GM23338 (cell line): ENCODE measurements at regions not wholly inside any gene's neighbourhood (a gene's known extent, or its start where the extent isn't known, plus 50 kb on each side); places are given as distances from the start of the nearest gene placed in this dataset.

Experiments used
- ATAC-seq: fragments of 200-7000 bp; cut with Tn5 transposase; 3 replicates; pipeline ENCODE4 v1.9.1; 2020
- DNase-seq: peaks from one replicate; pipeline ENCODE4 v3.0.0-alpha.2; 2015; ENCODE audit warnings: low spot score
- H2AFZ ChIP-seq: fragments of 200-600 bp; sonication (generic); 2 replicates; pipeline ENCODE4 v1.8.0; 2016; ENCODE audit warnings: antibody characterized with exemption, mild to moderate bottlenecking, moderate library complexity
- H3F3A ChIP-seq: fragments of 200-600 bp; sonication (generic); replicated peaks from 2 replicates; pipeline ENCODE4 v1.8.0; 2017; ENCODE audit warnings: antibody characterized with exemption, mixed run types, low read depth
- H3K27ac ChIP-seq: fragments of 200-600 bp; sonication (generic); 2 replicates; pipeline ENCODE4 v1.6.1; 2016; ENCODE audit warnings: low read depth
- H3K27me3 ChIP-seq: fragments of 200-600 bp; sonication (generic); 2 replicates; pipeline ENCODE4 v1.8.0; 2016; ENCODE audit warnings: mild to moderate bottlenecking, mixed run types, moderate library complexity; ENCODE audit not compliant: insufficient read depth
- H3K36me3 ChIP-seq: fragments of 200-600 bp; sonication (generic); 2 replicates; pipeline ENCODE4 v1.8.0; 2016; ENCODE audit warnings: mild to moderate bottlenecking; ENCODE audit not compliant: insufficient read depth
- H3K4me1 ChIP-seq: fragments of 200-600 bp; sonication (generic); 2 replicates; pipeline ENCODE4 v1.8.0; 2016; ENCODE audit warnings: mild to moderate bottlenecking, moderate library complexity; ENCODE audit not compliant: insufficient read depth
- H3K4me2 ChIP-seq: fragments of 200-600 bp; sonication (generic); 2 replicates; pipeline ENCODE4 v1.7.1; 2017; ENCODE audit warnings: mixed run types
- H3K4me3 ChIP-seq: fragments of 200-600 bp; sonication (generic); 2 replicates; pipeline ENCODE4 v1.6.1; 2016; ENCODE audit warnings: mixed run types
- H3K79me2 ChIP-seq: fragments of 200-600 bp; sonication (generic); replicated peaks from 2 replicates; pipeline ENCODE4 v1.8.0; 2017; ENCODE audit warnings: mild to moderate bottlenecking; ENCODE audit not compliant: insufficient read depth
- H3K9me2 ChIP-seq: fragments of 200-600 bp; sonication (generic); 2 replicates; pipeline ENCODE4 v1.8.0; 2017; ENCODE audit not compliant: insufficient read depth
- H4K20me1 ChIP-seq: fragments of 200-600 bp; sonication (generic); replicated peaks from 2 replicates; pipeline ENCODE4 v1.8.0; 2017; ENCODE audit warnings: mild to moderate bottlenecking; ENCODE audit not compliant: insufficient read depth
- H3K27ac Mint-ChIP-seq: 2 replicates; pipeline ENCODE4 v1.8.0; 2020; ENCODE audit warnings: inconsistent platforms, mild to moderate bottlenecking, moderate library complexity, mixed read lengths
- H3K27me3 Mint-ChIP-seq: 3 replicates; pipeline ENCODE4 v1.8.0; 2022; ENCODE audit warnings: low read depth, mild to moderate bottlenecking, moderate library complexity, mixed read lengths, inconsistent platforms; ENCODE audit not compliant: insufficient read depth, poor library complexity
- H3K36me3 Mint-ChIP-seq: 3 replicates; pipeline ENCODE4 v1.8.0; 2021; ENCODE audit warnings: low read depth, mild to moderate bottlenecking, inconsistent platforms, moderate library complexity, mixed read lengths
- H3K4me1 Mint-ChIP-seq: 3 replicates; pipeline ENCODE4 v1.8.0; 2020; ENCODE audit warnings: mild to moderate bottlenecking, inconsistent platforms, mixed read lengths
- H3K4me3 Mint-ChIP-seq: 3 replicates; pipeline ENCODE4 v1.8.0; 2021; ENCODE audit warnings: moderate library complexity, mild to moderate bottlenecking, inconsistent platforms, mixed read lengths
- H3K9me3 Mint-ChIP-seq: 3 replicates; pipeline ENCODE4 v1.8.0; 2020; ENCODE audit warnings: moderate library complexity, mild to moderate bottlenecking, inconsistent platforms, mixed read lengths
- CREB1 ChIP-seq: fragments of 250-450 bp; sonication (Bioruptor Pico); IDR thresholded peaks from 2 replicates; pipeline ENCODE4 v1.5.0; 2020; ENCODE audit warnings: low read depth, mild to moderate bottlenecking, moderate library complexity
- CTCF ChIP-seq, 2 experiments: fragments of 200-600 bp in 1 of 2; sonication (generic) in 1 of 2; conservative IDR thresholded peaks; 2 replicates each; pipeline versions ENCODE4 v1.5.1 to v1.6.1; 2016 to 2017; ENCODE audit warnings: antibody characterized with exemption in 2 of 2, low read depth in 2 of 2, mild to moderate bottlenecking in 2 of 2, moderate library complexity in 1 of 2
- ETS1 ChIP-seq: IDR thresholded peaks from 2 replicates; pipeline ENCODE4 v1.6.1; 2016; ENCODE audit warnings: antibody characterized with exemption
- EZH2 ChIP-seq: fragments of 200-600 bp; sonication (generic); IDR thresholded peaks from one replicate; pipeline ENCODE4 v1.8.0; 2017; ENCODE audit warnings: antibody characterized with exemption, mild to moderate bottlenecking, low read depth; ENCODE audit not compliant: unreplicated experiment
- JUNB ChIP-seq: IDR thresholded peaks from one replicate; pipeline ENCODE4 v1.6.1; 2016; ENCODE audit warnings: antibody characterized with exemption; ENCODE audit not compliant: unreplicated experiment
- NANOG ChIP-seq: IDR thresholded peaks from 2 replicates; pipeline ENCODE4 v1.6.1; 2016; ENCODE audit warnings: antibody characterized with exemption, borderline replicate concordance
- POLR2AphosphoS5 ChIP-seq: IDR thresholded peaks from 2 replicates; pipeline ENCODE4 v1.6.1; 2016; ENCODE audit warnings: antibody characterized with exemption, low read depth
- REST ChIP-seq: IDR thresholded peaks from one replicate; pipeline ENCODE4 v1.6.1; 2018; ENCODE audit warnings: antibody characterized with exemption; ENCODE audit not compliant: unreplicated experiment
- STAT1 ChIP-seq: IDR thresholded peaks from one replicate; pipeline ENCODE4 v1.6.1; 2016; ENCODE audit warnings: antibody characterized with exemption; ENCODE audit not compliant: unreplicated experiment
- ZNF114 ChIP-seq: fragments of 250-450 bp; sonication (Bioruptor Pico); IDR thresholded peaks from 2 replicates; pipeline ENCODE4 v1.5.0; 2020; ENCODE audit warnings: mild to moderate bottlenecking, moderate library complexity
- ZNF462 ChIP-seq: fragments of 250-450 bp; sonication (Bioruptor Pico); IDR thresholded peaks from 2 replicates; pipeline ENCODE4 v1.5.0; 2020; ENCODE audit warnings: mild to moderate bottlenecking, moderate library complexity

- peaks cover 2% of the 10 kb centered on the region for H3K27me3 Mint-ChIP-seq
- H3K9me3 Mint-ChIP-seq, result no peaks in the 10 kb centered on the region; the same call in 2 of the 3 replicates
- H3K27ac ChIP-seq, result no peak overlapping the region
- no peaks in the 10 kb centered on the region for H3K36me3 ChIP-seq
- no peak overlapping the region for H3K27ac Mint-ChIP-seq
- H3K4me2 ChIP-seq, result no peak overlapping the region
- H3K4me3 ChIP-seq, result no peak overlapping the region
- no peak overlapping the region for H2AFZ ChIP-seq
- no peaks in the 10 kb centered on the region for H3K27me3 ChIP-seq
- no peaks in the 10 kb centered on the region; the same call in 2 of the 3 replicates for H3K4me1 Mint-ChIP-seq
- no peak for TF ChIP-seq ZNF462
- TF ChIP-seq ETS1, result no peak
- TF ChIP-seq REST, result no peak
- no peak for TF ChIP-seq STAT1
- no peak for TF ChIP-seq EZH2
- no peak for TF ChIP-seq CREB1 (CRISPR knock-in tag)
- TF ChIP-seq ZNF114 (CRISPR knock-in tag), result no peak
- no peak for TF ChIP-seq JUNB
- no peak for TF ChIP-seq POLR2AphosphoS5
- TF ChIP-seq CTCF (conservative IDR thresholded peaks at IDR 0.05; ENCODE audit: low read depth in 2 of 2), result no peak
- TF ChIP-seq NANOG, result no peak
- H4K20me1 ChIP-seq, result no peaks in the 10 kb centered on the region
- DNase-seq (no peak), ATAC-seq (no peak)
- no peak overlapping the region for H3K4me3 Mint-ChIP-seq
- H3K9me2 ChIP-seq, result no peaks in the 10 kb centered on the region
- H3K4me1 ChIP-seq, result no peaks in the 10 kb centered on the region
- no peaks in the 10 kb centered on the region; the same call in 2 of the 3 replicates for H3K36me3 Mint-ChIP-seq
- no peaks in the 10 kb centered on the region for H3K79me2 ChIP-seq
- no peaks in the 10 kb centered on the region for H3F3A ChIP-seq
Observed at GRCh38 chr12:13358391-13358905, 161.9 kb downstream of the EMP1 start.
